ENCODE measurements at regions not wholly inside any gene's neighbourhood (a gene's known extent, or its start where the extent isn't known, plus 50 kb on each side); places are given as distances from the start of the nearest gene placed in this dataset.

DNA sequence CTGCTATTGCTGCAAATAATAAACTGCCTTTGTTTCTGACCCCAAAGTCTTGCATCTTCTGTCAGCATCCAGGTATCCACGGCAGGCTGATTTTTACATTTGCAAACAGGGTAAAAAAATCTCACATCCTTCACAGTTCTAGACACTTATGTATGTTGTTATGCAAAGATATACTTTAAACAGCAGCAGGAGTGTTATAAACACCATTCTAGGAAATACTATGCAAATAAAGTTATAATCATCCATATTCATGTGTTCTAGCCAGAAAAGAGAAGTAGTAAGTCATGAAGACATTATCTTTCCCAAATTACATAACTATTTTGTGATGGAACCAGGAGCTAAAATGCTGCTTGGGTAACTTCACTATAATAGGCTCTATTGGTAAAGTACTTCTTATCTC, 534.2 kb downstream of the LTN1 start:
- TF ChIP-seq POLR2A (IDR thresholded peaks at IDR 0.05; ENCODE audit: low read depth, low read length), result no peak
- TF ChIP-seq, protein P1, sequence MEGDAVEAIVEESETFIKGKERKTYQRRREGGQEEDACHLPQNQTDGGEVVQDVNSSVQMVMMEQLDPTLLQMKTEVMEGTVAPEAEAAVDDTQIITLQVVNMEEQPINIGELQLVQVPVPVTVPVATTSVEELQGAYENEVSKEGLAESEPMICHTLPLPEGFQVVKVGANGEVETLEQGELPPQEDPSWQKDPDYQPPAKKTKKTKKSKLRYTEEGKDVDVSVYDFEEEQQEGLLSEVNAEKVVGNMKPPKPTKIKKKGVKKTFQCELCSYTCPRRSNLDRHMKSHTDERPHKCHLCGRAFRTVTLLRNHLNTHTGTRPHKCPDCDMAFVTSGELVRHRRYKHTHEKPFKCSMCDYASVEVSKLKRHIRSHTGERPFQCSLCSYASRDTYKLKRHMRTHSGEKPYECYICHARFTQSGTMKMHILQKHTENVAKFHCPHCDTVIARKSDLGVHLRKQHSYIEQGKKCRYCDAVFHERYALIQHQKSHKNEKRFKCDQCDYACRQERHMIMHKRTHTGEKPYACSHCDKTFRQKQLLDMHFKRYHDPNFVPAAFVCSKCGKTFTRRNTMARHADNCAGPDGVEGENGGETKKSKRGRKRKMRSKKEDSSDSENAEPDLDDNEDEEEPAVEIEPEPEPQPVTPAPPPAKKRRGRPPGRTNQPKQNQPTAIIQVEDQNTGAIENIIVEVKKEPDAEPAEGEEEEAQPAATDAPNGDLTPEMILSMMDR (IDR thresholded peaks at IDR 0.05; ENCODE audit: extremely low read depth in 1 of 2, insufficient read depth in 1 of 2, low read depth in 1 of 2, low read length in 2 of 2), result no peak
